ENCODE measurements at regions not wholly inside any gene's neighbourhood (a gene's known extent, or its start where the extent isn't known, plus 50 kb on each side); places are given as distances from the start of the nearest gene placed in this dataset.

DNA sequence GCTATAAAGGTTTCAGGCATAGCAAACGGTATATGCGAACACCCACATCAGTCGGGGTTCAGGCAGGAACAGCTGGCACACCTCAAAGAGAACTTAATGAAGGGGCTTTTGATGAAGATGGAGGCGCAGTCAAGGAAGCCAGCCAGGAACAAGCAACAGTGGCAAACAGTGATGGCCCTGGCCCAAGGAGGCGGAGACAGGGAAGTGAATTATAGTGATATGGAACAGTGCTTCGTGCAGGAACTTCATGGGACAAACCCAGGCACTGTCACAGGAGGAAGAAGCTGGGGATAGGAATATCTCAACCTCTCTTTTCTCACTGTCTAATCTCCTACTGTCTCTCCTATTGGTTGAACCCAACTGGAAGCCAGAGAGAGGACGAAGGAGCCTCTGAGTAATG, 328.3 kb downstream of the AACS start:
- Histone ChIP-seq H2BK120ac (ENCODE audit: low read depth, low read length, poor library complexity, severe bottlenecking) (no peak overlapping the region), H2BK5ac (ENCODE audit: insufficient read length, low read length) (no peak overlapping the region), H3T11ph (ENCODE audit: low read length) (no peak overlapping the region), H3K4me1 (ENCODE audit: insufficient read depth, low read length) (no peaks in the 10 kb centered on the region), H2BK15ac (ENCODE audit: low read depth, low read length) (no peak overlapping the region), H3K27ac (ENCODE audit: insufficient read length, low read depth, low read length) (no peak overlapping the region), H4K5ac (ENCODE audit: insufficient read length, low read depth, low read length) (no peak overlapping the region), H2AFZ (ENCODE audit: low read length) (no peak overlapping the region), H4K91ac (ENCODE audit: insufficient read length, low read depth, low read length) (no peak overlapping the region), H3K79me2 (ENCODE audit: insufficient read depth, low read length) (no peaks in the 10 kb centered on the region), H3K23me2 (ENCODE audit: insufficient read length, low read depth, low read length, poor library complexity, severe bottlenecking) (no peaks in the 10 kb centered on the region), H4K20me1 (ENCODE audit: control insufficient read depth, insufficient read depth, insufficient read length) (no peaks in the 10 kb centered on the region), H3K9me3 (ENCODE audit: control insufficient read depth, low read depth, low read length) (no peaks in the 10 kb centered on the region), H3K18ac (ENCODE audit: insufficient read length, low read depth, low read length) (no peak overlapping the region), H2AK5ac (ENCODE audit: insufficient read length, low read length) (no peak overlapping the region), H3K23ac (ENCODE audit: insufficient read length, low read depth, low read length) (no peak overlapping the region), H3K9ac (ENCODE audit: extremely low read depth, insufficient read length, low read length) (no peak overlapping the region), H3K4me2 (ENCODE audit: insufficient read depth, insufficient read length, low read length) (no peak overlapping the region), H2BK20ac (ENCODE audit: low read depth, low read length, poor library complexity, severe bottlenecking) (no peak overlapping the region), H3K79me1 (ENCODE audit: insufficient read depth, low read depth, low read length, poor library complexity, severe bottlenecking) (no peaks in the 10 kb centered on the region), H3K4ac (ENCODE audit: low read depth, low read length) (no peak overlapping the region), H3K27me3 (ENCODE audit: insufficient read depth, low read length) (no peaks in the 10 kb centered on the region), H2BK12ac (ENCODE audit: insufficient read length, low read depth, low read length) (no peak overlapping the region), H4K8ac (replicated peaks; ENCODE audit: insufficient read length, low read depth, low read length) (no peak overlapping the region), H3K14ac (ENCODE audit: insufficient read depth, low read length) (no peak overlapping the region), H3K56ac (ENCODE audit: insufficient read length, low read depth, low read length) (no peak overlapping the region)
- Mint-ChIP-seq H3K9me3 (peaks cover 0 to 9% of the 10 kb centered on the region in 2 experiments; a peak in 4 of 5 replicates), H3K4me3 (no peak overlapping the region), H3K36me3 (ENCODE audit: insufficient read depth in 1 of 3, low read depth in 3 of 3) (peaks cover 0 to 47% (median 0%) of the 10 kb centered on the region in 3 experiments; a peak in 4 of 7 replicates), H3K4me1 (no peaks in the 10 kb centered on the region), H3K27ac (no peak overlapping the region; a peak in 1 of 7 replicates), H3K27me3 (ENCODE audit: low read depth) (peaks cover 13% of the 10 kb centered on the region)
- WGBS (ENCODE audit: extremely low coverage, insufficient read length, low lambda C conversion rate): no CpG with 5 or more reads among the region's 7 CpGs
- DNase-seq: no peak
- TF ChIP-seq, protein P1, sequence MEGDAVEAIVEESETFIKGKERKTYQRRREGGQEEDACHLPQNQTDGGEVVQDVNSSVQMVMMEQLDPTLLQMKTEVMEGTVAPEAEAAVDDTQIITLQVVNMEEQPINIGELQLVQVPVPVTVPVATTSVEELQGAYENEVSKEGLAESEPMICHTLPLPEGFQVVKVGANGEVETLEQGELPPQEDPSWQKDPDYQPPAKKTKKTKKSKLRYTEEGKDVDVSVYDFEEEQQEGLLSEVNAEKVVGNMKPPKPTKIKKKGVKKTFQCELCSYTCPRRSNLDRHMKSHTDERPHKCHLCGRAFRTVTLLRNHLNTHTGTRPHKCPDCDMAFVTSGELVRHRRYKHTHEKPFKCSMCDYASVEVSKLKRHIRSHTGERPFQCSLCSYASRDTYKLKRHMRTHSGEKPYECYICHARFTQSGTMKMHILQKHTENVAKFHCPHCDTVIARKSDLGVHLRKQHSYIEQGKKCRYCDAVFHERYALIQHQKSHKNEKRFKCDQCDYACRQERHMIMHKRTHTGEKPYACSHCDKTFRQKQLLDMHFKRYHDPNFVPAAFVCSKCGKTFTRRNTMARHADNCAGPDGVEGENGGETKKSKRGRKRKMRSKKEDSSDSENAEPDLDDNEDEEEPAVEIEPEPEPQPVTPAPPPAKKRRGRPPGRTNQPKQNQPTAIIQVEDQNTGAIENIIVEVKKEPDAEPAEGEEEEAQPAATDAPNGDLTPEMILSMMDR (conservative IDR thresholded peaks at IDR 0.05): no peak

Measured in H9 (cell line).